Non-pigmented ciliary epithelial cell (primary cell): ENCODE measurements at regions not wholly inside any gene's neighbourhood (a gene's known extent, or its start where the extent isn't known, plus 50 kb on each side); places are given as distances from the start of the nearest gene placed in this dataset.

Experiments used
- DNase-seq: peaks from one replicate; pipeline ENCODE4 v3.0.0-alpha.2; 2010; ENCODE audit warnings: low read depth

GRCh38 chr1:173128742-173129141, 78.0 kb upstream of the TNFSF18 start:
- no peak for DNase-seq

- DNase-seq, result no peak
These were observed 76.9 kb upstream of the TNFSF18 start for GRCh38 chr1:173127369-173128307.

GRCh38 chr1:173126421-173126820, 75.7 kb upstream of the TNFSF18 start:
- no peak for DNase-seq

- peak; percentile 70 for DNase-seq
These were observed 72.5 kb upstream of the TNFSF18 start for GRCh38 chr1:173122958-173123852.

GRCh38 chr1:173122344-173122935, 71.7 kb upstream of the TNFSF18 start:
- DNase-seq, result no peak

GRCh38 chr1:173118404-173118803, 67.7 kb upstream of the TNFSF18 start:
- no peak for DNase-seq

- DNase-seq, result no peak
These were observed 67.0 kb upstream of the TNFSF18 start for GRCh38 chr1:173117761-173118160.

GRCh38 chr1:173117108-173117633, 66.4 kb upstream of the TNFSF18 start:
- no peak for DNase-seq

- DNase-seq, result no peak
These were observed 63.6 kb upstream of the TNFSF18 start for GRCh38 chr1:173114346-173114745.

- peak; percentile 23 for DNase-seq
These were observed 62.4 kb upstream of the TNFSF18 start for GRCh38 chr1:173113015-173113741.

GRCh38 chr1:173112129-173112528, 61.4 kb upstream of the TNFSF18 start:
- DNase-seq, result no peak

- DNase-seq, result no peak
These were observed 57.0 kb upstream of the TNFSF18 start for GRCh38 chr1:173107696-173108095.

GRCh38 chr1:173103006-173103405, 52.3 kb upstream of the TNFSF18 start:
- DNase-seq, result no peak

GRCh38 chr1:173101589-173101988, 50.8 kb upstream of the TNFSF18 start:
- DNase-seq, result no peak

- no peak for DNase-seq
These were observed 49.9 kb upstream of the TNFSF18 start for GRCh38 chr1:173100476-173101107.
